NCI-H2196 (cell line): ENCODE measurements at regions not wholly inside any gene's neighbourhood (a gene's known extent, or its start where the extent isn't known, plus 50 kb on each side); places are given as distances from the start of the nearest gene placed in this dataset.
"Not testable (repeated sequence)": the region's sequence is repeated elsewhere in the genome, so short reads cannot be mapped to it uniquely, and the experiment has no call there.

Experiments
- DNase-seq: peaks from one replicate; lab custom pipeline; 2025; ENCODE audit not compliant: unreplicated experiment; lab: John Stamatoyannopoulos, UW

GRCh38 chr12:34301251-34302130, 279.2 kb downstream of the ALG10 start:
- DNase-seq: no peak

- no peak for DNase-seq
These were observed 280.0 kb downstream of the ALG10 start for GRCh38 chr12:34302131-34302885.

- DNase-seq: no peak
These were observed 281.0 kb downstream of the ALG10 start for GRCh38 chr12:34303091-34303870.

GRCh38 chr12:34304001-34304400, 281.7 kb downstream of the ALG10 start:
- DNase-seq: no peak

- DNase-seq: no peak
These were observed 282.2 kb downstream of the ALG10 start for GRCh38 chr12:34304546-34304945.

- no peak for DNase-seq
These were observed 282.9 kb downstream of the ALG10 start for GRCh38 chr12:34305176-34305575.

GRCh38 chr12:34306133-34306830, 284.0 kb downstream of the ALG10 start:
- DNase-seq: no peak

GRCh38 chr12:34309806-34310804, 287.8 kb downstream of the ALG10 start:
- DNase-seq: not testable (repeated sequence)

- no peak for DNase-seq
These were observed 289.0 kb downstream of the ALG10 start for GRCh38 chr12:34311337-34311736.

GRCh38 chr12:34327671-34328070, 305.4 kb downstream of the ALG10 start:
- no peak for DNase-seq

GRCh38 chr12:34333337-34333736, 311.0 kb downstream of the ALG10 start:
- DNase-seq: no peak

GRCh38 chr12:34334538-34334937, 312.2 kb downstream of the ALG10 start:
- no peak for DNase-seq

- no peak for DNase-seq
These were observed 312.9 kb downstream of the ALG10 start for GRCh38 chr12:34334953-34335743.

- no peak for DNase-seq
These were observed 313.5 kb downstream of the ALG10 start for GRCh38 chr12:34335819-34336262.

GRCh38 chr12:34336619-34337465, 314.5 kb downstream of the ALG10 start:
- DNase-seq: no peak

- DNase-seq: no peak
These were observed 316.5 kb downstream of the ALG10 start for GRCh38 chr12:34338751-34339150.

GRCh38 chr12:34339922-34340321, 317.6 kb downstream of the ALG10 start:
- no peak for DNase-seq
